H1 (cell line): ENCODE measurements at regions not wholly inside any gene's neighbourhood (a gene's known extent, or its start where the extent isn't known, plus 50 kb on each side); places are given as distances from the start of the nearest gene placed in this dataset.

Experiments
- BCL11A ChIP-seq, 2 experiments: IDR thresholded peaks; one replicate each; pipeline ENCODE4 v1.6.1; 2011; ENCODE audit warnings: low read depth in 2 of 2, low read length in 2 of 2, mild to moderate bottlenecking in 2 of 2
- CBX8 ChIP-seq: fragments of 300-800, 300-1000 bp; sonication (generic); IDR thresholded peaks from 2 replicates; pipeline ENCODE4 v1.7.1; 2016; ENCODE audit warnings: low read depth, low read length, borderline replicate concordance
- CEBPB ChIP-seq: IDR thresholded peaks from 2 replicates; pipeline ENCODE4 v1.6.1; 2012; ENCODE audit warnings: low read depth, low read length
- CHD7 ChIP-seq: fragments of 300-600 bp; sonication (generic); IDR thresholded peaks from 2 replicates; pipeline ENCODE4 v1.7.1; 2012; ENCODE audit warnings: low read length, moderate library complexity, mild to moderate bottlenecking, inconsistent platforms; ENCODE audit not compliant: insufficient replicate concordance
- CTBP2 ChIP-seq: IDR thresholded peaks from 2 replicates; pipeline ENCODE4 v1.7.0; 2011; ENCODE audit warnings: borderline replicate concordance, mild to moderate bottlenecking, moderate library complexity, mixed read lengths, low read length; ENCODE audit not compliant: insufficient read depth, insufficient read length
- E2F6 ChIP-seq: IDR thresholded peaks from 2 replicates; pipeline ENCODE4 v1.6.1; 2012; ENCODE audit warnings: inconsistent platforms
- EGR1 ChIP-seq: IDR thresholded peaks from 2 replicates; pipeline ENCODE4 v1.6.1; 2011; ENCODE audit warnings: low read depth, low read length, borderline replicate concordance
- HDAC2 ChIP-seq, 2 experiments: fragments of 300-600 bp in 1 of 2; sonication (generic) in 1 of 2; IDR thresholded peaks; 2 replicates each; pipeline ENCODE4 v1.6.1; 2011 to 2012; ENCODE audit warnings: low read depth in 2 of 2, low read length in 2 of 2, mild to moderate bottlenecking in 2 of 2, moderate library complexity in 2 of 2, borderline replicate concordance in 1 of 2, inconsistent platforms in 1 of 2
- JUN ChIP-seq: IDR thresholded peaks from 2 replicates; pipeline ENCODE4 v1.6.1; 2011; ENCODE audit warnings: low read depth, mild to moderate bottlenecking, improper control_type of control experiment, low read length
- TAF1 ChIP-seq: IDR thresholded peaks from 2 replicates; pipeline ENCODE4 v1.6.1; 2011; ENCODE audit warnings: mild to moderate bottlenecking, low read depth, low read length
- TBP ChIP-seq: IDR thresholded peaks from 2 replicates; pipeline ENCODE4 v1.6.1; 2011; ENCODE audit warnings: low read depth, low read length, improper control_type of control experiment
- TEAD4 ChIP-seq: IDR thresholded peaks from 2 replicates; pipeline ENCODE4 v1.6.1; 2012; ENCODE audit warnings: low read depth, low read length, inconsistent platforms, mixed read lengths

GRCh38 chr11:26202754-26203153 lies 129.2 kb upstream of the ANO3 start (continued):
- TF ChIP-seq CHD7: no peak
- TF ChIP-seq E2F6: no peak
- TF ChIP-seq TEAD4: no peak
- TF ChIP-seq JUN: no peak
- TF ChIP-seq BCL11A (IDR thresholded peaks at IDR 0.05; ENCODE audit: low read depth in 2 of 2, low read length in 2 of 2): no peak
- no peak for TF ChIP-seq CBX8
- no peak for TF ChIP-seq TAF1
- no peak for TF ChIP-seq EGR1
- no peak for TF ChIP-seq CEBPB
- no peak for TF ChIP-seq CTBP2
- no peak for TF ChIP-seq TBP
- no peak for TF ChIP-seq HDAC2 (IDR thresholded peaks at IDR 0.05; ENCODE audit: borderline replicate concordance in 1 of 2, low read depth in 2 of 2, low read length in 2 of 2)
